ENCODE measurements at regions not wholly inside any gene's neighbourhood (a gene's known extent, or its start where the extent isn't known, plus 50 kb on each side); places are given as distances from the start of the nearest gene placed in this dataset.

DNA sequence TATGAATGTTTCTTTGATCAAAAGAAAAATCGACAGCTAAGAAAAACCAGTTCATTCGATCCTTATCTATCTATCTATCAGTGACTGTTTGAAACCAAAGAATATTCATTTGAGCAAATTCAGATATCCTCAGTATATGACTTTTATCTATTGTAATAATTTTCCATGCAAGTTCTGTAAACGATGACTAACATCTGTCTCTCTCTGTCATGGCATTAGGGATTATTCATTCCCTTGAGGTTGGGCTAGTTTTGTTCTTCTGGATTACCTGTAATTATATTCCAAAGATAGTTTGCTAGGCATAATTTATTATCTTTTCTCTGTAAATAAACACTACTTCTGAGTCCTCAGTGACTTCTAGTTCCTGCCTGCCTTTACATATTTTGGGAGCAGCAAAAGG is 497.7 kb upstream of the CDH11 start:
- H2AFZ ChIP-seq (ENCODE audit: low read length), result no peak overlapping the region
- H3K9ac ChIP-seq (ENCODE audit: insufficient read depth, low read length), result no peak overlapping the region
- H3K27me3 ChIP-seq (ENCODE audit: control insufficient read depth, insufficient read depth, low read length), result no peaks in the 10 kb centered on the region
- H3K4me1 ChIP-seq (ENCODE audit: control insufficient read depth, extremely low read depth, insufficient read depth, low read length), result no peaks in the 10 kb centered on the region
- no peak overlapping the region for H3K4me2 ChIP-seq (ENCODE audit: extremely low read depth, insufficient read depth, low read length)
- H3K9me3 ChIP-seq (ENCODE audit: control insufficient read depth, insufficient read depth, low read depth, low read length), result no peaks in the 10 kb centered on the region
- H3K79me2 ChIP-seq (ENCODE audit: control insufficient read depth, insufficient read depth, low read length), result no peaks in the 10 kb centered on the region
- no peaks in the 10 kb centered on the region for H3K36me3 ChIP-seq (ENCODE audit: control insufficient read depth, insufficient read depth, low read length)
- no peaks in the 10 kb centered on the region for H4K20me1 ChIP-seq (ENCODE audit: control insufficient read depth, extremely low read depth, insufficient read depth, low read length)
- no peak for TF ChIP-seq EZH2 (IDR thresholded peaks at IDR 0.05; ENCODE audit: low read length, missing control alignments)
- TF ChIP-seq, protein P1, sequence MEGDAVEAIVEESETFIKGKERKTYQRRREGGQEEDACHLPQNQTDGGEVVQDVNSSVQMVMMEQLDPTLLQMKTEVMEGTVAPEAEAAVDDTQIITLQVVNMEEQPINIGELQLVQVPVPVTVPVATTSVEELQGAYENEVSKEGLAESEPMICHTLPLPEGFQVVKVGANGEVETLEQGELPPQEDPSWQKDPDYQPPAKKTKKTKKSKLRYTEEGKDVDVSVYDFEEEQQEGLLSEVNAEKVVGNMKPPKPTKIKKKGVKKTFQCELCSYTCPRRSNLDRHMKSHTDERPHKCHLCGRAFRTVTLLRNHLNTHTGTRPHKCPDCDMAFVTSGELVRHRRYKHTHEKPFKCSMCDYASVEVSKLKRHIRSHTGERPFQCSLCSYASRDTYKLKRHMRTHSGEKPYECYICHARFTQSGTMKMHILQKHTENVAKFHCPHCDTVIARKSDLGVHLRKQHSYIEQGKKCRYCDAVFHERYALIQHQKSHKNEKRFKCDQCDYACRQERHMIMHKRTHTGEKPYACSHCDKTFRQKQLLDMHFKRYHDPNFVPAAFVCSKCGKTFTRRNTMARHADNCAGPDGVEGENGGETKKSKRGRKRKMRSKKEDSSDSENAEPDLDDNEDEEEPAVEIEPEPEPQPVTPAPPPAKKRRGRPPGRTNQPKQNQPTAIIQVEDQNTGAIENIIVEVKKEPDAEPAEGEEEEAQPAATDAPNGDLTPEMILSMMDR (conservative IDR thresholded peaks at IDR 0.05 in 1 of 2, IDR thresholded peaks at IDR 0.05 in 1 of 2; ENCODE audit: low read depth in 1 of 2, low read length in 2 of 2), result no peak
- H3K4me3 ChIP-seq (replicated peaks in 1 of 4; ENCODE audit: control extremely low read depth in 1 of 4, insufficient read depth in 1 of 4, low read depth in 3 of 4, low read length in 4 of 4), result no peak overlapping the region
- no peak for DNase-seq (ENCODE audit: low read depth in 2 of 2)
- no peak overlapping the region for H3K27ac ChIP-seq (ENCODE audit: insufficient read depth, low read length)

DNA sequence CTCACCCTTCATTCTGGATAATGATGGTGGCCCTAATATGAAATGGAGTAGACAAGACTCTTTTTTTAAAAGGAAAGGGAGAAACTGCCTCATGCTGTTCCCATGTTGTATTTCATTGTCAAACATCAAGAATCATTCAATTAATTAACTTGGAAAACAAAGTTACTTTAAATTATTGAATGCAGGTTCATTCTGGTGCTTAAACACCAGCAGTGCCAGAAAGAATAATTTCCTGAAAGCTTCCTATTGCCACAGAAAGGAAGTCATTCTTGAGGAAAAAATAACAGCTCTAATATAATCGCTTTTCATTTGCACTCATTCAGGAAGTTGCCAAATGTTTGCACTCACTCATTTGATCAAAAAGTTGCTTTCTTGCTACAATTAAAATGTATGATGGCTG is 497.1 kb upstream of the CDH11 start:
- TF ChIP-seq, protein P1 (conservative IDR thresholded peaks at IDR 0.05 in 1 of 2, IDR thresholded peaks at IDR 0.05 in 1 of 2; ENCODE audit: low read depth in 1 of 2, low read length in 2 of 2), result no peak
- no peak for TF ChIP-seq EZH2 (IDR thresholded peaks at IDR 0.05; ENCODE audit: low read length, missing control alignments)
- H3K4me2 ChIP-seq (ENCODE audit: extremely low read depth, insufficient read depth, low read length), result no peak overlapping the region
- H3K36me3 ChIP-seq (ENCODE audit: control insufficient read depth, insufficient read depth, low read length), result no peaks in the 10 kb centered on the region
- no peaks in the 10 kb centered on the region for H3K4me1 ChIP-seq (ENCODE audit: control insufficient read depth, extremely low read depth, insufficient read depth, low read length)
- H3K4me3 ChIP-seq (replicated peaks in 1 of 4; ENCODE audit: control extremely low read depth in 1 of 4, insufficient read depth in 1 of 4, low read depth in 3 of 4, low read length in 4 of 4), result no peak overlapping the region
- H3K27ac ChIP-seq (ENCODE audit: insufficient read depth, low read length), result no peak overlapping the region
- no peaks in the 10 kb centered on the region for H3K9me3 ChIP-seq (ENCODE audit: control insufficient read depth, insufficient read depth, low read depth, low read length)
- H3K79me2 ChIP-seq (ENCODE audit: control insufficient read depth, insufficient read depth, low read length), result no peaks in the 10 kb centered on the region
- no peak overlapping the region for H3K9ac ChIP-seq (ENCODE audit: insufficient read depth, low read length)
- no peak overlapping the region for H2AFZ ChIP-seq (ENCODE audit: low read length)
- no peaks in the 10 kb centered on the region for H3K27me3 ChIP-seq (ENCODE audit: control insufficient read depth, insufficient read depth, low read length)
- DNase-seq (ENCODE audit: low read depth in 2 of 2), result no peak
- no peaks in the 10 kb centered on the region for H4K20me1 ChIP-seq (ENCODE audit: control insufficient read depth, extremely low read depth, insufficient read depth, low read length)

DNA sequence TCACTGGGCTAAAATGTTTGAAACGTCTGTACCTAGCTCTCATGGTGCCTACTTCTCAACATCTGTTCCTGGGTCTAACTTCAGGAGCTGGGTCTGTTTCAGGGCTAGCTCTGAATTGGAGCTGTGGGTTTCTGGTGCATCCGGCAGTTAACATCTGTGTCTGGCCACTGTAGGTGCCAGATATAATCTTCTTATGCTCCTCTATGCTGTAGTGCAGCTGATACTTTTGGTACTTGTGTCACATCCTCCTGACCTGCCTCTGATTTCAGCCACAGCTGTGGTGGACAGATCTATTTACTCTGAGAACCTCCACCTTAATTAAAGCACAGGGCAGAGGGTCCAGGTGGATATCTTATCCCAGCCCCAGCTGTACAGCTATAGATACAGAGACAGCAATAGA is 496.5 kb upstream of the CDH11 start:
- H3K4me2 ChIP-seq (ENCODE audit: extremely low read depth, insufficient read depth, low read length), result no peak overlapping the region
- H3K27me3 ChIP-seq (ENCODE audit: control insufficient read depth, insufficient read depth, low read length), result no peaks in the 10 kb centered on the region
- no peak overlapping the region for H3K27ac ChIP-seq (ENCODE audit: insufficient read depth, low read length)
- no peaks in the 10 kb centered on the region for H4K20me1 ChIP-seq (ENCODE audit: control insufficient read depth, extremely low read depth, insufficient read depth, low read length)
- no peak for DNase-seq (ENCODE audit: low read depth in 2 of 2)
- no peak overlapping the region for H3K4me3 ChIP-seq (replicated peaks in 1 of 4; ENCODE audit: control extremely low read depth in 1 of 4, insufficient read depth in 1 of 4, low read depth in 3 of 4, low read length in 4 of 4)
- no peak overlapping the region for H2AFZ ChIP-seq (ENCODE audit: low read length)
- H3K36me3 ChIP-seq (ENCODE audit: control insufficient read depth, insufficient read depth, low read length), result no peaks in the 10 kb centered on the region
- H3K9me3 ChIP-seq (ENCODE audit: control insufficient read depth, insufficient read depth, low read depth, low read length), result no peaks in the 10 kb centered on the region
- H3K4me1 ChIP-seq (ENCODE audit: control insufficient read depth, extremely low read depth, insufficient read depth, low read length), result no peaks in the 10 kb centered on the region
- no peak overlapping the region for H3K9ac ChIP-seq (ENCODE audit: insufficient read depth, low read length)
- no peaks in the 10 kb centered on the region for H3K79me2 ChIP-seq (ENCODE audit: control insufficient read depth, insufficient read depth, low read length)
- TF ChIP-seq, protein P1 (conservative IDR thresholded peaks at IDR 0.05 in 1 of 2, IDR thresholded peaks at IDR 0.05 in 1 of 2; ENCODE audit: low read depth in 1 of 2, low read length in 2 of 2), result no peak
- TF ChIP-seq EZH2 (IDR thresholded peaks at IDR 0.05; ENCODE audit: low read length, missing control alignments), result no peak
